DMS 273 (cell line): ENCODE measurements at regions not wholly inside any gene's neighbourhood (a gene's known extent, or its start where the extent isn't known, plus 50 kb on each side); places are given as distances from the start of the nearest gene placed in this dataset.
"Not testable (repeated sequence)": the region's sequence is repeated elsewhere in the genome, so short reads cannot be mapped to it uniquely, and the experiment has no call there.

Experiments
- DNase-seq: peaks from one replicate; lab custom pipeline; 2025; ENCODE audit not compliant: unreplicated experiment; lab: John Stamatoyannopoulos, UW

DNA sequence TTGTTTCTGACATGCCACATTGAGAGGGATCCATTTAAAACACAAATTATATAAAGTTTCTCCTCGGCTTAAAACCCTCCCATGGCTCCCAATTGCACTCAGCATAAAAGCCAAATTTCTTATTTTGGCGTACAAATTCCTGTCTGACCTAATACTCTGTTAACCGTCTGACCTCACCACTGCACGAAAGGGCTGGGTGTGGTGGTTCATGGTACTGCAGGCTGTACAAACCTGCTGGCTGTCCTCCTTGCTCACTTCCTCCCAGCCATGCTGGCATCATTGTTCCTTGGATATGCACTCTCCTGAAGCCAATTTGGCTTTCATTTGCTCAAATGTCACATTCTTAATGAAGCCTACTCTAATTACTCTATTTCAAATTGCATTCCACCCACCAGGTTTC is 301.6 kb upstream of the C16orf82 start:
- DNase-seq: peak; percentile 22

DNA sequence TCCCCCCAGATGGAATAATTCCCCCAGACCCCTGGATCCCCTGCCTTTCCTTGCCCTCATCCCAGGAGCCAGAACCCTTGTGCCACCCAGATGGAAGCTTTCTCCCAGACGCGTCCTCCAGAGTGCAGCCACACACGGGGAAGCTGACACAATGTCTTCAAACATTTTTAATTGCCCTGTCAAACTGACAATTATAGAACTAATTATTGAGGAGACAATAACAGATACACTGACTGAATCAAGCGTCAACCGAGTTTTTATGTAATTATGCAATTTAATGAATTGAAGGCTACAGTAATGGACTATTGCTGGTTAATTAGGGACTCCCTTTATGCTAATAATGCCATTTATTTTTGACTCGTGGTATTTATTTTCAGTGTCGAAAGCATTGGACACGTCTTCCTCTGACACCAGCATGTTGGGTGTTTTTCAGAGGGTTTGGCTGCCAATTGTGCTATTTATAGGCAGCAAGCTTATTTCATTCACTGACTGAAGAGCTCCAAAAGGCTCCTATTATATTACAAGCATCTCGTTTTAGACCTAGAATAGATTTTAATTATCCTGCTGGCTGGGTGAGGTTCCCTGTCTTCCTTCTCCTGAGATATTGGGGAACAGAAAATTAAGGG is 298.2 kb upstream of the C16orf82 start:
- DNase-seq: no peak

DNA sequence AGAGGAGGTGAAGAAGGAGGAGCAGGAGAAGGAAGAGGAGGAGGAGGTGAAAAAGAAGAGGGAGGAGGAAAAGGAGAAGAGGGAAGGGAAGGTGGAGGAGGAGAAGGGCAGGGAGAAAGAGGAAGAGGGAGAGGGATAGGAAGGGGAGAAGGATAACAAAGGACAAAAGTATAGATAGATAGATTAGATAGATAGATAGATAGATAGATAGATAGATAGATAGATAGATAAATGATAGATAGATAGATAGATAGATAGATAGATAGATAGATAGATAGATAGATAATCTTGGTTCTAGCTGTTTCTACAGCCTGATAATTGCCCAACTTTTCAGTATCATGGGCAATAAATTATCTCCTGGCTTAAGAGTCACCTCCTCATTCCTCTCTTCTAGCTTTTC is 296.2 kb upstream of the C16orf82 start:
- DNase-seq: no peak

DNA sequence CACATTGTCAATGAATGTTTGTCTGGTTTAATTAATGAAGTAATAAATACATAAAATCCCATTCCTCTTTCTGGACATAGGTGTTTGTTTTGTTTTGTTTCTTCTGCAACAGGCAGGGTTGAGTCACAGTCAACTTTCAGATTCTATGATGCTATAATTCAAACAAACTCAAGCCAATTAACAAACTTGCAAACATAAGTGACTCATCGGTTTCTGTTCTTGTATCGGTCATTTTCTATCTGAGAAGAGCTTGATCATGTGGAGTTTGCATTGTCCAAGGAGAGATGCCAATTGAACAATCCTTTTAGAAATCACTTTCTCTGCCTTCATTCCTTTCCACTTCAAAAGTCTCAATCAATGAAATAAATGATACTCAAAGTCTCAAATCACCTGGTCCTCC is 294.2 kb upstream of the C16orf82 start:
- DNase-seq: no peak

DNA sequence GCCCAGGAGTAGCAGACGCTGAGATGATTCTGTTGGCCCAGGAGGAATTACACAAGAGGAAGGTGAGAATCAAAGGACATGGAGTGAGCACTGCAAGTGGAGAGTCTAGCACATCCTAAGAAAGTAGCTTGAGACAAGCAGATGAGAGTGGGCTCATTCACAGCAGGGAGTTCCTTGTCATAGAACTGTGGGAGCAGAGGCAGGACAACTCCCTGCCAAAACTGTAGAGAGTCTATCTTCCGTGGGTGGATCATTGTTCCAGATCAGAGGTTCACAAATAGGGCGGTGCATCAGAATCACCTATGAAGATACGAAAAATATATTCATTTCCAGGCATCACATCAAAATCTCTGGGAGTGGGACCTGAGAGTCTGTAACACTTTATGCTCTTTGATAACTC is 288.9 kb upstream of the C16orf82 start:
- no peak for DNase-seq

DNA sequence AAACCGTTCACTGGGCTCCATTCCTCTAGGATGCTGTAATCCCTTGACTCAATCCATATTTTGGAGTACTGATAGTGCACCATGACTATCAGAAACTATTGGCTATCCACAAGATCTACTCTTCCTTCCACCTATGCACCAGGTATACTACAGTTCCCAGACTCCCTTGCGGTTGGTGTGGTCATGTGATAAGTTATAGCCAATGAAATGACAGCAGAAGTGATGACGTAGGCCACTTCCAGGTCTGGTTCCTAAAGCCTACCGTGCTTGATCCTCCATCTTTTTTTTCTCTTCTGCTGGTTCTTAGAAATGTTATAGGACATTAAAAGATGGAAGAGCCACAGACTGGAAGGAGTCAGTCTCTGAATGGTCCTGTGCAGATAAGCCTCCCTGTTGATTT is 278.8 kb upstream of the C16orf82 start:
- peak; percentile 2 for DNase-seq

DNA sequence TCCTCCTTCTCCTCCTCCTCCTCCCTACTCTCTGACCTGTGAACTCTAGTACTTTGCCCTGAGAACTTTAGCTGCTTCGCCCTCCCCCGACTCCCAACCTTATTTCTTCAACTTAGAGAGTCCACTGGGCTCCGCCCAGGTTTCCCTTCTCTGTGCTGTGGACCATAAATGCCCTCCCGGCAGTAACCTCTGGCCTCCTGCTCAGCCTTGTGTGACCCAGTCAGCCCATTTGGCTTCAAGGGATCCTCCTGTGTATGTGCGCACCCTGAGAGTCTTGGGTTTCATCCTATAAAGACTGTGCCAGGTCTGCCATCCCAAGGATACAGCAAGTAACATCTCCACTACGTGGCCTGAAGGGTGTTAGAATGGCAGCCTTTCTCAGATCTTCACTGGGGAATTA is 275.6 kb upstream of the C16orf82 start:
- no peak for DNase-seq

DNA sequence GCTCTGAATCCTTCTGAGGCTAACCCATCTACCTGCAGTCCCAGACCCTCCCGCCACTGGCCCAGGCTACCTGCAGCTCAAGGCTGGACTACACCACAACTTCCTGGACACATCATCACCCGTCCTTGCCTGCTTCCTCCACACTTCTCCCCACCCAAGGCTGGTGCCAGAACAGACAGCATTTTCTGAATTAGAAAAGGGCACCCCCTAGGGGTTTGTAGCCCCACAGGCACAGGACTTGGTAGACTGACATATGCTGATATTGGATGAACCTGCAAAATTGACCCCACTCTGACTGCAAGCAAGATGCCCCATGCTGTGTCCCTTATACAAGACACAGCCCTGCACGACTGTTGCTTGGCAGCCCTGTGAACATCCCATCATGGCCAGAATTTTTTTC is 271.5 kb upstream of the C16orf82 start:
- DNase-seq: no peak

DNA sequence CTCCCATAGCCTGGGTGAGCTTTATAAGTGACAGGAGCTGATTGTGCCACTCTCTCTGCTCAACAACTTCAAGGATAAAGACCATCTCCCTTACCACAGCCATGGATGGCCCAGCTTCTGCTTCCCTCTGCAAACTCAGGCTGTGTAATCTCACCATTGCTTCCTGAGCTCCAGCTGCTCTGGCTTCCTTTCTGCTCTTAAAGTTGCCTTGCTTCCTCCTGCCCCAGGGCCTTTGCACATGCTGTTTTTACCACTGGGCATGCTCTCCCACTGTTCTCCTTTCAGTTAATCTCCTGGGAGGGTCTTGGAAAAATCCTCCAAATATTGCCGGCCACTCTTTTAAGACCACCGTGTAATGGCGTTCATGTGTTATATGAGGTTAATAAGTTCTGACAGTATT is 265.1 kb upstream of the C16orf82 start:
- DNase-seq: no peak

DNA sequence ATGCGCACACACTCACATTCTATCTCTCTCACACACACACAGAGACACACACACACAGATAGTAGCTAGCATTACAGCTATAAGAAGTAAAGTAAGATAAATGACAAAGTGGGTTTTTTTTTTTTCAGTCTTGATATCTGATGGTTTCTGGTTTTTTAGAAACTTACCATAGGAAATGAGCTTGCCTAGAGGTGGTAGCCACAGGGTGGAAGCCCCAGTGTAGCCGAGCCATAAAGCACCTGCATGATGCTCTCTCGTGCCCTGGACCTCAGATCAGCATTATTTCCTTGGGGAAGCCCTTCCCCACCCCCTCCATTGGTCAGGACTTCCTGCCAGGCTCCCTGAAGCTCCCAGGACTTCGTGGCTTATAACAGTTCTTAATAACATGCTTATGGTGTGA is 264.3 kb upstream of the C16orf82 start:
- DNase-seq: no peak

DNA sequence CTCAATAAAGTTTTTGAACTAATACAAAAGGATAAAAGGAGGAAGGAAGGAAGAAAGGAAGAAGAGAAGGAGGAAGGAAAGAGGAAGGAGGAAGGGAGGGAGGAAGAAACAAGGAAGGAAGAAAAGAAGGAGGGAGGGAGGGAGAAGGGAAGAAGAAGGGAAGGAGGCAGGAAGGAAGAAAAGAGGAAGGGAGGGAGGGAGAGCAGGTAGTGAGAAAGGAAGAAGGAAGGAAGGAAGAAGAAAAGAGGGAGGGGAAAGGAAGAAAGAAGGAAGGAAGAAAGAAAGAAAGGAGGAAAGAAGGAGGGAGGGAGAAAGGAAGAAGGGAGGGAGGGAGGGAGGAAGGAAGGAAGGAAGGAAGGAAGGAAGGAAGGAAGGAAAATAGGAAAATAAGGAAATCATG is 263.8 kb upstream of the C16orf82 start:
- DNase-seq: no peak

DNA sequence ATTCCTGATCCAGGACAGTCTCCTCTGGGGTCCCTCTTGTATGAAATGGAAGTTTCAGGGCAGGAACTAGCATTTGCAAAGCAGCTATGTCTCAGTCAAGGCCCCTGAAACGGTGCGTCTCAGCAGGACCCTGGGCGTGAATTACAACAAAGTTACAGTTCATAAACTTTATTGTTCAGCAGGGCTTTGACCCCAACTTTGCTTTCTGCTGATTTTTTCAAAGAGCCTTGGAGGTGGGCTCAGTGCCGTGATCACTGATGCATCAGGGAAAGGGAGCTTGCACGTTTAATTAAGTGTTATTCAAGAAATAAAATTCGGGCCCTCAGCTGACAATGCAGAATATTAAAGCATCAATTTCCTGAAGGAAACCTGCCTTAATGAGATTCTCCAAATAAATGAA is 260.1 kb upstream of the C16orf82 start:
- DNase-seq: no peak

DNA sequence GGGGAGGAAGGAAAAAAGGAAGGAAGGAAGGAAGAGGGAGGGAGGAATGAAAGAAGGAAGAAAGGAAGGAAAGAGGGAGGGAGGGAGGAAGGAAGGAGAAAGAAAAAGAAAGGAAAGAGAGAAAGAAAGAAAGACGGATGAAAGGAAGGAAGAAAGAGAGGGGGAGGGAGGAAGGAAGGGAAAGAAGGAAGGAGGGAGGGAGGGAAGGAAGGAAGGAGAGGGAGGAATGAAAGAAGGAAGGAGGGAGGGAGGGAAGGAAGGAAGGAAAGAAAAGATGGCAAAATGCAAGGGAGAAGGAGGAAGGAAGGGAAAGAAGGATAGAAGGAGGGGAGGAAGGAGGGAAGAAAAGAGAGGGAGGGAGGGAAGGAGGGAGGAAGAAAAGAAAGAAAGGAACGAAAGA is 257.3 kb upstream of the C16orf82 start:
- no peak for DNase-seq

DNA sequence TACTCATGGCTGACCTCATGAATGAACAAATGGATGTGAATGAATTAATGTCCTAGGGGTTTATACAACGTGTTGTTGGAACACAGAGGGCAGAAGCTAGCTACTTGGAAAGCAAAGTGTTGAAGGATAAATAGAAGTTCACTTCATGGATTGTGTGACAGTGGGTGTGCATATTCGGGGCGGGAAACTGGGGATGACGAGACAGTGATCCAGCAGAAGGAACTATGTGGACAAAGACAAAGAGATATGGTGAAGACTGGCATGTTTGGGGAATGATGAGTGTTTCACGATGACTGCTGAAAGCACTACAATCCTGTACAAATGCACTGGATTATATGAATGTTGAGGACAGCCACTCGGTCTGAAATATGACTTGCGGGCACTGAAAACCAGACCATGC is 250.5 kb upstream of the C16orf82 start:
- no peak for DNase-seq

DNA sequence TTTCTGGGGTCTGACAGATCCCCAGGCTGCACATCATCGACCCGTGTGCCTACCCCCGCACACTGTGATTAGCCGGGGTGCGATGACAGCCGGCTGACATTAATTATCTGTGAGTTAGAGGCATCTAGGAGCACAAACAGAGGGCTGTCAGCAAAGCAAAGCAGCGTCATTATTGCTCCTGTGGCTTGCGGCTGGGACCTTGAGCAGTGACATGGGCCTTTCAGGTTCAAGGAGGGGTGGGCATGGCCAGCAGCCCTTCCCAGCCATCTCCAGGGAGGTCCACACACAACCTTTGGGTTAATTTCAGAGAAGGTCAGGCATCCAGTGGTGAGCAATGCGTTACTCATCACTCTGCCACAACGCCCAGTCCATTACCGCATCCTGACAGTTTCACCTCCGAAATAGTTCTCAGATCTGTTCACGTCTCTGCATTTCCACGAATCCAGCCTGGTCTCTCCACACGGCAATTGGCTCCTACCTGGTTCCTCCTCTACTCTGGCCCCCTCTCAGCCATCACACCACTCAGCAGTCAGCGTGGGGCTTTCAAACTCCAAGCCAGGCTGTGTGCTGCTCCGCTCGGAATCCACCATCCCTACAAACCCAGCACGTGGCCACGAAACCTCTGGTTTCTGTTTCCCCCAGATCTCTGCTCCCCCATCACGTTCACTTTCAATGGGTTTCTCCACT is 249.7 kb upstream of the C16orf82 start:
- DNase-seq: no peak

DNA sequence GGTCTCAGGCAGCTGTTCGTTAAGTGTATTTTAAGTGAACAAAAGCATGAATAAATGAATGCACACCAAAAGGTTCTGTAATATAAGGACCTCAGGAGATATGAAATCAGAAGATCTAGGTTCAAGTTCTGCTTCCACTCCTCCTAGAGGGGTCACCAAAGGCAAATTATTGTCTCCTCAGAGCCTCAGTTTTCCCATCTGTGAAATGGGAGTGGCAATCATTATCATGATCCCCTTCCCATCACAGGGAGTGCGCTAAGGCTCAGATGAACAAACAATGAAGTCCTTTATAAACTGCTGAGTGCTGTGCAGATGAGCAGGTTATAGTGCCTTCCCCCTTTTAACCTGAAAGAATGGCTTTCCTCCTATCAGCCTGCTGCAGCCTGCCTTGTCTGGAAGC is 248.3 kb upstream of the C16orf82 start:
- DNase-seq: no peak

DNA sequence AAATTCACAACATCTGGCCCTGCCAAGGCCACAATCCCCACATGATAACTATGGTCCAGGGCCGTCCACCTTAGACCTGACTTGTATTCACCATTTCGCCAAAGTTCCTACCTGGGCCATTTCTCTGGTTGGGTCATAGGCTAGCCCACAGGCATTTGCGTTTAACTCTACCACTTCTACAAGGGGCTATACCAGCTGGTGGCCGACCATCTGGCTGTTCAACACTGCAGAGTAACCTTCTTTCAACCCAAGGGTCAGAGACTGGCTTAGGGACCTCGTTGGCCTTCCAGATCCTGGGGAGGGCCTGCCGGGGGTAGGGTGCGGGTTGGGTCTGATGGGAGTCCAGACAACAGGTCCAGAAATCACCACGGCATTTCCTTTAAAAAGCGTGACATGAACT is 242.3 kb upstream of the C16orf82 start:
- no peak for DNase-seq

DNA sequence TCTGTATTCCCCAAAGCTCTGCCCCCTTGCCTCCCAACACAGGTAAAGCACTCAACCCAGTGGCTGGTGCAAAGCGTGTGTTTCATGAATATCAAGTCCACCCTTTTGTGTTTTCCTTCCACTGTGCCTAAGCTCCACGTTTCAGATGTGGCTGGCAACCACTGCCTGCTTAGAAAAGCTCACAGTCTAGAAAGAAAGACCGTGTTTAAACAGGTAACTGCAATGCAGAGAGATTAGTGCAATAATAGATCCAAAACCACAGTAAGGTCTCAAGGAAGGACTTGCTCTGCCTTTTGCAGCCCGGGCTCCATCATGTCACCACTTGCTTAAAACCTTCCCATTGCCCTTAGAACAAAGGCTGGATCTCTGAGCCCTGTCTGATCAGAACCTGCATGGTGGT is 240.2 kb upstream of the C16orf82 start:
- no peak for DNase-seq

DNA sequence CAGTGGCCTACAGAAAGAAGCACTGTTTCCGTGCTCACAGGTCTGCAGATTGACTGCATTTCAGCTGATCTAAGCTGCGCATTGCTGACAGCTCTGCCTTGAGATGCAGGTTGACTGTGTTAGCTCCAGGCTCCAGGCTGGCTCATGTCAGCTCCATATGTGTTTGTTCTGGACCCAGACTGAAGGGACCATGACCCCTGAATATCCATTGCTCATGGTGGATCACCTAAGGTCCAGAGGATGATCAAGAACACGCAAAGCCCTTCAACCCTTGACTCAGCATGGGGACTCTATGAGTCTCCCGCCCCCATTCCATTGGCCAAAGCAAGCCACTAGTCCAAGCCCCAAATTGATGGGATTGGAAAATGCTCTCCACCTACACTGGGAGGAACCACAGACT is 239.3 kb upstream of the C16orf82 start:
- DNase-seq: no peak

DNA sequence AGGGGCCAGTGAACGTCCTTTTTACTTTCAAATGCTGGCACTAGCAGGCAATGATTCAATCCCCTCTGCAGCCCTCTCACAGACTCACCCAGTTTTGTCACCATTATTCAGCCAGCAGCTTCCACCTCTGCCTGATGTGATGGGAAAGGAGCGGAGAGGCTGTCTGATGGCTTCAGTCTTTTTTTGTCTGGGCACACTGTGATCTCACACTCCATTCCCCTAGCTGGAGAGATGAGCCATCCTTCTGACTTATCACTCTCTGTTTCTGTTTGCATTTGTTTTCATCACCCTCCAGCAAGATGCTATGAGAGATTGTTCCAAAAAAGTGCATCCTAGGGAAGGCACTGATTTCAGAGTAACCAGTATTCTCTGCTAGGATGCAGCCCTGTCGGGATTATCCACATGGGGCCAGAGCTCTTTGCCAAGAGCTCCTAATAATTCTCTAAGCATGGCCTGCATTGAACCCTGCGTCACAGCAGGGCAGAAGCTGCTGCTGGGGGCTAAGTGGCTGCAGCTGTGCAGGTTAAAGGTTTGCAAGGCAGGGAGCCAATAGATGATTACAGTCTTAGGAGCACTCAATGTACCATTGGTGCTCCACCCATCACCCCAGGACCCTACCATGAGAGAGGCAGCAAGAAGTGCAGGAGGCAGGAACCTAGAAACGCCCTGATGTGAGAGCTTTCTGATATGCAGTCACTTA is 236.1 kb upstream of the C16orf82 start:
- no peak for DNase-seq

DNA sequence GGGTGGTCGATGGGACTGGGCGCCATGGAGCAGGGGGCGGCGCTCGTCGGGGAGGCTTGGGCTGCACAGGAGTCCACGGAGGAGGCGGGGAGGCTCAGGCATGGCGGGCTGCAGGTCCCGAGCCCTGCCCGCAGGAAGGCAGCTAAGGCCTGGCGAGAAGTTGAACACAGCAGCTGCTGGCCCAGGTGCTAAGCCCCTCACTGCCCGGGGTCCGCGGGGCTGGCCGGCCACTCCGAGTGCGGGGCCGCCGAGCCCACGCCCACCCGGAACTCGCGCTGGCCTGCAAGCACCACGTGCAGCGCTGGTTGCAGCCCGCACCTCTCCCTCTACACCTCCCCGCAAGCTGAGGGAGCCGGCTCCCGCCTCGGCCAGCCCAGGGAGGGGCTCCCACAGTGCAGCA is 230.6 kb upstream of the C16orf82 start:
- DNase-seq: not testable (repeated sequence)

DNA sequence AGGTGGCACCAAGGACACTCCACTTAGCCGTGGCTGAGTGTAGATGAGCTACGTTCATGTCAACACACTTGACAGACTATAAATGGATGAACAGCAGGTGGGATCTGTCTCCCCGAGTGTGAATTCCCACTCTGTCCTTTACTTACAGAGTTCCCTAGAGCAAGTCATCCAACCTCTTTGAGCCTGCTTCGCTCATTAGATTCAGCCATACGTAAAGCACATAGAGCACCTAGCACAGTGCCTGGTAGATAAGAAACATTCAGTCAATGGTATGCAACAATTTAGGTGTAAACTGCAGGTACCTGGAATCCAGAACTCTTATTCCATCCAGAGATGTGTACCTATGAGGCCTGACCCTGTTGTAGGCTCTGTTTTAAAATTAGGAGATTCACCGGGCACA is 227.8 kb upstream of the C16orf82 start:
- no peak for DNase-seq

DNA sequence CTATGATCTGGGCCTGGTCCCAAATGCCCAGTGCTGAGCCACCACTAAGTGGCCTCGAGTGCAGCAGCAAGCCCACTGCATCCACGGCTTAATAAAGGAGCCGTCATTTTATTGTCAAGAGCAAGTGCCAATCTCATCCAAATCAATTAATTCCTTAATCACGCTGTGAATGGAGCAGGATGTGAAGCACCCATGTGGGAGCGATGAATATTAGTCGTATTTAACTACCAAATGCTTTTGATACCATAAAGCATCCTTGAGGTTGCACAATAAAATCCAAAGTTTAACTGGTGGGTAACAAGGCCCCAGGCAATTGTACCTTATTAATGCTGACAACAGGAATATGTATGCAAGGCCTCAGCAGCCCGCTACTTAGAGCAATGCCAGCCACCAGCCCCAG is 226.0 kb upstream of the C16orf82 start:
- DNase-seq: no peak
